BJ (cell line): ENCODE measurements at regions not wholly inside any gene's neighbourhood (a gene's known extent, or its start where the extent isn't known, plus 50 kb on each side); places are given as distances from the start of the nearest gene placed in this dataset.

Experiments
- CTCF ChIA-PET: fragments of 350-600 bp; formaldehyde crosslinking; extraction: SDS; loops from one replicate; lab custom pipeline; 2021; ENCODE audit warnings: antibody characterized with exemption, inconsistent platforms; lab: Yijun Ruan, JAX
- POLR2A ChIA-PET: fragments of 300-600 bp; sonication (Branson Sonifier 250); formaldehyde crosslinking; extraction: SDS; loops from one replicate; lab custom pipeline; 2021; ENCODE audit warnings: antibody characterized with exemption; lab: Charles Lee
- DNase-seq: peaks from one replicate; pipeline ENCODE4 v3.0.0-alpha.2; 2011; ENCODE audit warnings: low read depth
- H3K27me3 ChIP-seq: 2 replicates; pipeline ENCODE4 v1.6.0; 2011; ENCODE audit warnings: low read length; ENCODE audit not compliant: control insufficient read depth, insufficient read depth
- H3K36me3 ChIP-seq: 2 replicates; pipeline ENCODE4 v1.5.1; 2011; ENCODE audit warnings: low read length; ENCODE audit not compliant: control insufficient read depth, insufficient read depth
- H3K4me3 ChIP-seq: 2 replicates; pipeline ENCODE4 v1.5.1; 2011; ENCODE audit warnings: low read depth, mild to moderate bottlenecking, control low read depth, low read length
- CTCF ChIP-seq: IDR thresholded peaks from 2 replicates; pipeline ENCODE4 v1.5.1; 2011; ENCODE audit warnings: low read depth, mild to moderate bottlenecking, control low read depth, inconsistent platforms, low read length, moderate library complexity; ENCODE audit not compliant: insufficient read depth

GRCh38 chr13:60933638-60934037 is 482.0 kb downstream of the PCDH20 start:
- no peak for DNase-seq
- POLR2A ChIA-PET, result no interaction called here
- Histone ChIP-seq H3K4me3 (no peak overlapping the region), H3K36me3 (no peaks in the 10 kb centered on the region), H3K27me3 (no peaks in the 10 kb centered on the region)
- no peak for TF ChIP-seq CTCF
- CTCF ChIA-PET, result no interaction called here

GRCh38 chr13:60931858-60932546 is 483.6 kb downstream of the PCDH20 start:
- Histone ChIP-seq H3K4me3 (no peak overlapping the region), H3K36me3 (no peaks in the 10 kb centered on the region), H3K27me3 (no peaks in the 10 kb centered on the region)
- TF ChIP-seq CTCF, result no peak
- ChIA-PET POLR2A (no interaction called here), CTCF (no interaction called here)
- DNase-seq, result no peak

GRCh38 chr13:60925686-60926085 is 490.0 kb downstream of the PCDH20 start:
- H3K27me3 ChIP-seq, result no peaks in the 10 kb centered on the region
- ChIA-PET CTCF (no interaction called here), POLR2A (no interaction called here)
- no peaks in the 10 kb centered on the region for H3K36me3 ChIP-seq
- DNase-seq, result no peak
- no peak for TF ChIP-seq CTCF
- no peak overlapping the region for H3K4me3 ChIP-seq

GRCh38 chr13:60924856-60925255 is 490.8 kb downstream of the PCDH20 start:
- no peak for DNase-seq
- Histone ChIP-seq H3K27me3 (no peaks in the 10 kb centered on the region), H3K4me3 (no peak overlapping the region), H3K36me3 (no peaks in the 10 kb centered on the region)
- ChIA-PET POLR2A (no interaction called here), CTCF (no interaction called here)
- TF ChIP-seq CTCF, result no peak

GRCh38 chr13:60922576-60923231 is 492.9 kb downstream of the PCDH20 start:
- no peak for TF ChIP-seq CTCF
- H3K27me3 ChIP-seq, result no peaks in the 10 kb centered on the region
- CTCF ChIA-PET, result no interaction called here
- no peak for DNase-seq
- no peak overlapping the region for H3K4me3 ChIP-seq
- POLR2A ChIA-PET, result no interaction called here
- no peaks in the 10 kb centered on the region for H3K36me3 ChIP-seq
